NOMO-1 treated with dmso at 0.1 percent for 144 hours (cell line): ENCODE measurements at regions not wholly inside any gene's neighbourhood (a gene's known extent, or its start where the extent isn't known, plus 50 kb on each side); places are given as distances from the start of the nearest gene placed in this dataset.
A peak's percentile ranks its signal among the peaks of the same experiment; 100 is the strongest.
"Not testable (repeated sequence)": the region's sequence is repeated elsewhere in the genome, so short reads cannot be mapped to it uniquely, and the experiment has no call there.

Experiments used
- DNase-seq: peaks from one replicate; lab custom pipeline; 2025; ENCODE audit not compliant: unreplicated experiment; lab: John Stamatoyannopoulos, UW

DNA sequence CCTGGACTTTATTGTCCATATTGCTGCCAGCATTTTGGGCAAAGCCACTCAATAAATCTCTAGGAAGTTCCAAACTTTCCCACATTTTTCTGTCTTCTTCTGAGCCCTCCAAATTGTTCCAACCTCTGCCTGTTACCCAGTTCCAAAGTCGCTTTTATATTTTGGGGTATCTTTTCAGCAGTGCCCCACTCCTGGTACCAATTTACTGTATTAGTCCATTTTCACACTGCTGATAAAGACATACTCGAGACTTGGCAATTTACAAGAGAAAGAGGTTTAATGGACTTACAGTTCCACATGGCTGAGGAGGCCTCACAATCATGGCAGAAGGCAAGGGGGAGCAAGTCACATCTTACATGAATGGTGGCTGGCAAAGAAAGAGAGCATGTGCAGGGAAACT lies 53.4 kb downstream of the AHSP start:
- DNase-seq: not testable (repeated sequence)

DNA sequence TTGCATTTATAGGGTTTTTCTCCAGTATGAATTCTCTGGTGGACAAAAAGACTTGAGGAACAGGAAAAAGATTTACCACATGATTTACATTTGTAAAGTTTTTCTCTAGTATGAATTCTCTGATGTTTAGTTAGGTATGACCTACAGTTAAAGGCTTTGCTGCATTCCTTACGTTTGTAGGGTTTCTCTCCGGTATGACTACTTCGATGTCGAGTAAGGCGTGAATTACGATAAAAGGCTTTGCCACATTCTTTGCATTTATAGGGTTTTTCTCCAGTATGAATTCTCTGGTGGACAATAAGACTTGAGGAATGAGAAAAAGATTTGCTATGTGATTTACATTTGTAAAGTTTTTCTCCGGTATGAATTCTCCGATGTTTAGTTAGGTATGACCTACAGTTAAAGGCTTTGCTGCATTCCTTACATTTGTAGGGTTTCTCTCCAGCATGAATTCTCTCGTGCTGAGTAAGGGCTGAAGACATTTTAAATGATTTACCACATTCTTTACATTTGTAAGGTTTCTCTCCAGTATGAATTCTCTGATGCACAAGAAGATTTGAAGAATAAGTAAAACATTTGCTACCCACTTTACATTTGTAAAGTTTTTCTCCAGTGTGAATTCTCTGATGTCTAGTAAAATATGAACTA lies 74.2 kb downstream of the AHSP start:
- not testable (repeated sequence) for DNase-seq

DNA sequence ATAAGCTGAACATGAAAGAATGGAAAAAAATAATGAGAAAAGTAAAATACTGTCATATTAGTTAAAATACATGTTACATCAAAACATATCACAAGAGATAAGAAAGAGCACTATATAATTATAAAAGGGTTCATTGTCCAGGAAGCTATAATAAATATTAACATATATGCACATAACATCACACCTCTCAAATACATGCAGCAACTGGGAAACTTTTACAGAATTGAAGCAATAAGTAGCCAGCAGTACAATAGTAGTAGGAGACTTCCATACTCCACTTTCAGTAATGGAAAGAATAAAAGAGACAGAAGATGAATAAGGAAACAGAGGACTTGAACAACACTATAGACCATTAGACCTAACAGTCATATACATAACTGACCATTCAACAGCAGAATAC lies 90.4 kb downstream of the AHSP start:
- DNase-seq: no peak

DNA sequence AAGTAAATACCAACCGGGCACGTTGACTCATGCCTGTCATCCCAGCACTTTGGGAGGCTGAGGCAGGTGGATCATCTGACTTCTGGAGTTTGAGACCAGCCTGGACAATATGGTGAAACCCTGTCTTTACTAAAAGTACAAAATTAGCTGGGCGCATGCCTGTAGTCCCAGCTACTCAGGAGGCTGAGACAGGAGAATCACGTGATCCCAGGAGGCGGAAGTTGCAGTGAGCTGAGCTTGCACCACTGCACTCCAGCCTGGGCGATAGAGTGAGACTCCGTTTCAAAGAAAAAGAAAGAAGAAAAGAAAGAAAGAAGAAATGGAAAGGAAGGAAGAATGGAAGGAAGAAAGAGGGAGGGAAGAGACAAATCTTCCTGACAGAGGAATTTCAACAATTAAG lies 108.7 kb downstream of the AHSP start:
- no peak for DNase-seq

DNA sequence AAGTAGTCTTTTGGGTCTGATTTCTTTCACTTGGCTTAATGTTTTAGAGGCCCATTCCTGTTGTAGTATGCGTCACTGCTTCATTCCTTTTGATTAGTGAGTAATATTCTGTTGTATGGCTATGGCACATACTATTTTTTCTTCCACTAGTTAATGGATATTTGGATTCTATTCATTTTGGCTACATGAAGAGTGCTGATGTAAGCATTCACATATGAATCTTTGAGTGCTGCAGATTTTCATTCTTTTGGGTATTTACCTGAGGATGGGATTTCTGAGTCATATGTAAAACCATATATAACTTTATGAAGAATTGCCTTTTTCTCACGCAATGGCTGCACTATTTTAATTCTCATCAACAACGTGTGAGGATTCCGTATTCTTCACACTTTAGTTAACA lies 113.6 kb downstream of the AHSP start:
- DNase-seq: no peak

DNA sequence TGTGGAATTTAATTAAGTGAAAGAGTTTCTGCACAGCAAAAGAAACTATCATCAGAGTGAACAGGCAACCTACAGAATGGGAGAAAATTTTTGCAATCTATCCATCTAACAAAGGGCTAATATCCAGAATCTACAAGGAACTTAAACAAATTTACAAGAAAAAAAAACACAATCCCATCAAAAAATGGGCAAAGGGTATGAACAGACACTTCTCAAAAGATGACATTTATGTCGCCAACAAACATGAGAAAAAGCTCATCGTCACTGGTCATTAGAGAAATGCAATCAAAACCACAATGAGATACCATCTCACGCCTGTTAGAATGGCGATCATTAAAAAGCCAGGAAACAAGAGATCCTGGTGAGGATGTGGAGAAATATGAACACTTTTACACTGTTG lies 128.0 kb downstream of the AHSP start:
- DNase-seq: not testable (repeated sequence)

DNA sequence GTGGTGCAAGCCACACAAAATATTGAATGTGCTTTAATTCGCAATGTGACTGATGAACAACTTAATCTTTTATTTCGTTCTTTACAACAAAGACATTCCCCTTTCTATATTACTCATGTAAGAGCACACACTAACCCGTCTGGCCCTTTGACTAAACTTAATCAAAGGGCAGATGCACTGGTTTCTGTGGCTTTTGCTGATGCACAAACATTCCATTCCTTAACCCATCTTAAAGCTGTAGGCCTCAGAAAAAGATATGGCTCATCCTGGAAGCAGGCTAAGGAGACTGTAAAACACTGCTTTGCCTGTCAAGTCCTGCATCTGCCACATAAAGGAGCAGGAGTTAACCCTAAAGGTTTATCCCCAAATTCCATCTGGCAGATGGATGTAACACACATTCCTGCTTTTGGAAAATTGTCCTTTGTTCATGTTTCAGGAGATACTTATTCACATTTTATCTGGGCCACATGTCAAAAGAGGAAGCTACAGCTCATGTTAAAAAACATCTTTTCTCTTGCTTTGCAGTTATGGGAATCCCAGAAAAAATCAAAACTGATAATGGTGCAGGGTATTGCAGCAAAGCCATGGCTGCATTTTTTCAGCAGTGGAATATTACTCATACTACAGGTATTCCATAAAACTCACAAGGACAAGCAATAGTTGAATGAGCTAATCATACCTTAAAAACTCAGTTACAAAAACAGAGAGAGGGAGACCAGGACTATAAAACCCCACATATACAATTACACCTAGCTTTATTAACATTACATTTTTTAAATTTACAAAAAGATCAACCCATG lies 137.2 kb downstream of the AHSP start:
- DNase-seq: no peak

DNA sequence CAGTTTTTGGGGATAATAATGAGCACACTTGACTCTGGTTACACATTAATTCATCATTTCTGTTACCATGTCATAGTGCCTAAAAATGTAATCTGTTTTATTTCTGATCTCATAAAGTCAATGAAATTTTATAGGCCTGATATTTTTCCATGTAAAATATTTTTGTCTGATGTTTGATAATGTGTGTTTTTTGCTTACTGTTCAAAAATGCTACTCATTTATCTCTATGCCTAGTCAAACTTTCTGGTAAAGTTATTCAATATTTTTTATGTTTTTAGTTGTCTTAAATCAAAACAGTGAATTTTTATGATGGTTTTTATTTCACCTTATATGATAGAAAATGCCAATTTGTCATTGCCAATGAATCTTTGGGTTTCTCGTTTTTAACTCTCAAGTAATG lies 147.0 kb downstream of the AHSP start:
- DNase-seq: no peak

DNA sequence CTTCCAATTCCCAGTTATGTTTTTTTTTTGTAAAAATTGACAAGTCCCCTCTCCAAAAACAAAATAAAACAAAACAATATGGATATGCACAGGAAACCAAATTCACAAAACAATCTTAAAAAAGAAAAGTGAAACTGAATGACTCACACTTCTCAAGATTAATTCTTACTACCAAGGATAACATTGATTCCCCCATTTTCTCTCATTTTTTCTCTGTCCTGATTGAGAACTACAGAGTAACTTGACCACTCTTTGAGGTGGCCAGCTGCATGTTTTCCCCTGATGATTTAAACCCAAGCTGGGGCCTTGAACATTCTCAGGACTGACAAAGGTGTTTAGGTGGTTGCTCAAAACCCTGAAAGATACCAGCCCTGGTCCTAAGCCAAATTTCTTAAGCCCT lies 149.0 kb downstream of the AHSP start:
- no peak for DNase-seq

DNA sequence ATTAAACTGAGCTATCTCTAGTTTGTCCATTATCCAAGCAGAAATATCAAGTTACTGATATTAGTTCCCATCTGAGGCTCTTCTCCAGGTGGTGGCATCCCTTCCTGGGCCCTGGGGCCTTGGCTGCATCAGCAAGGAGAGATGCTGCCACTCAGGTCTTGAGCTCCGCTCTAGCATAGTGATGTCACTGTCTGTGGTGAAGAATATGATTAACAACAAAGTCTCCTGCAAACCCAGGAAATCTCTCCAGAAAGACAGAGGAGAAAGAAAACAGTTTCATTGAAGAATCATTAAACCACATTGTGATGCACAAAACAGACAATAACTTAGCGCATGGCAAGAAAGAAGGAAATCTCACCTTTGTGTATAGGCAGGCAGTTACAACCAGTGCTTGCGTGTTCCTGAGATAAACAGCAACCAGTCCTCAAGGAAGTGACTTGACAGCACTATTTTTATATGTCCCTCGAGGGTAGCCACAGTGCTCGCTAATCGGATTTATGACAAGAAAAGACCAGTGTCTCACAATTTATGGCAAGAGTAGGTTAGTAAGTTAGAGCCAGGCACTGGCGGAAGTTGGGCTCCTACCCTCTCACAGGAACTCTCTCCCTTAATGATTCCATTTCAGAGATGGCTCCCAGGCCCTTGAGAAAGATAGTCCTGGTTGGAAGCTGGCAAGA lies 151.1 kb downstream of the AHSP start:
- DNase-seq: no peak

DNA sequence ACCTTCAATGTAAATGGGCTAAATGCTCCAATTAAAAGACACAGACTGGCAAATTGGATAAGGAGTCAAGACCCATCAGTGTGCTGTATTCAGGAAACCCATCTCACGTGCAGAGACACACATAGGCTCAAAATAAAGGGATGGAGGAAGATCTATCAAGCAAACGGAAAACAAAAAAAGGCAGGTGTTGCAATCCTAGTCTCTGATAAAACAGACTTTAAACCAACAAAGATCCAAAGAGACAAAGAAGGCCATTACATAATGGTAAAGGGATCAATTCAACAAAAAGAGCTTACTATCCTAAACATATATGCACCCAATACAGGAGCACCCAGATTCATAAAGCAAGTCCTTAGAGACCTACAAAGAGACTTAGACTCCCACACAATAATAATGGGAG lies 161.6 kb downstream of the AHSP start:
- DNase-seq: not testable (repeated sequence)

DNA sequence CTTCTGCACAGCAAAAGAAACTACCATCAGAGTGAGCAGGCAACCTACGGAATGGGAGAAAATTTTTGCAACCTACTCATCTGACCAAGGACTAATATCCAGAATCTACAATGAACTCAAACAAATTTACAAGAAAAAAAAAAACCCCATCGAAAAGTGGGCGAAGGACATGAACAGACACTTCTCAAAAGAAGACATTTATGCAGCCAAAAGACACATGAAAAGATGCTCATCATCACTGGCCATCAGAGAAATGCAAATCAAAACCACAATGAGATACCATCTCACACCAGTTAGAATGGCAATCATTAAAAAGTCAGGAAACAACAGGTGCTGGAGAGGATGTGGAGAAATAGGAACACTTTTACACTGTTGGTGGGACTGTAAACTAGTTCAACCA lies 164.6 kb downstream of the AHSP start:
- not testable (repeated sequence) for DNase-seq

DNA sequence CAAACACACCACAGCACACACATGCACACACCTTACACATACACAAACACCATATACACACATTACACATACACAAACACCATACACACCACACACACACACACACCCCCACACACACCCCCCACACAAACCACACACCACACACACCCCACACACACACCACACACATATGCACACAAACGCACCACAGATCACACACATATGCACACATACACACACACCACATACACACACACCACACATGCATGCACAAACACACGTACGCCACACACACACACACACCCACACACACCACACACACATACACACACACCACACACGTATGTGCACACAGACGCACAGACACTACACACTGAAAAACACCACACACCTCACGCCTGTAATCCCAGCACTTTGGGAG lies 166.0 kb downstream of the AHSP start:
- DNase-seq: no peak

DNA sequence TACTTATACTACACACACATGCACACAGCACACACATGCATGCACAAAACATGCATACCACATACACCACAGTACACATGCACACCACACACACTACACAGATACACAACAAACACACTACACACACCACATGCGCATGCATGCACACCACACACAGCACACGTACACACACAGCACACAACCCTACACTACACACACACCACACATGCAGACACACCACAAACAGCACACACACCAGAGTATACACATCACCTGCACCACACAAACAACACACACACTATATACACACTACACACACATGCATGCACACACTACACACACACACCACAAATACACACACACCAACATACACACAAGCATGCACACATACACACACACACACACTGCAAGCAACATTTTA lies 166.8 kb downstream of the AHSP start:
- DNase-seq: no peak

DNA sequence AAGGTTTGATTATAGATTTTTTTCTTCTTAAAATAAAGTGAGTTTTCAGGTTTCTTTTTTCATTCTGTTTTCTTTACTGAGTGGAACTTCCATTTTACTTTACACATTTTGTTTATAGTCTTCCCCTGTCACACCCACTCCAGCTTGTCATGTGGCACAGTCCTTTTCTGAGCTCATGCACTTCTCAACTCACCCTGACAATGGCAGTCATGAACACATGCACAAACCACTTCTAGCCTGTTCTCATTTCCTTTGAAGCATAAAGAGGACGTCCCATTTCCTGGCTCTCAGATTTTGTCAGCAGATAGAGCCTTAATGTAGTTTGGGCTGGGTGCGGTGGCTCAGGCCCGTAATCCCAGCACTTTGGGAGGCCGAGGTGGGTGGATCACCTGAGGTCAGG lies 168.0 kb downstream of the AHSP start:
- peak; percentile 15 for DNase-seq

DNA sequence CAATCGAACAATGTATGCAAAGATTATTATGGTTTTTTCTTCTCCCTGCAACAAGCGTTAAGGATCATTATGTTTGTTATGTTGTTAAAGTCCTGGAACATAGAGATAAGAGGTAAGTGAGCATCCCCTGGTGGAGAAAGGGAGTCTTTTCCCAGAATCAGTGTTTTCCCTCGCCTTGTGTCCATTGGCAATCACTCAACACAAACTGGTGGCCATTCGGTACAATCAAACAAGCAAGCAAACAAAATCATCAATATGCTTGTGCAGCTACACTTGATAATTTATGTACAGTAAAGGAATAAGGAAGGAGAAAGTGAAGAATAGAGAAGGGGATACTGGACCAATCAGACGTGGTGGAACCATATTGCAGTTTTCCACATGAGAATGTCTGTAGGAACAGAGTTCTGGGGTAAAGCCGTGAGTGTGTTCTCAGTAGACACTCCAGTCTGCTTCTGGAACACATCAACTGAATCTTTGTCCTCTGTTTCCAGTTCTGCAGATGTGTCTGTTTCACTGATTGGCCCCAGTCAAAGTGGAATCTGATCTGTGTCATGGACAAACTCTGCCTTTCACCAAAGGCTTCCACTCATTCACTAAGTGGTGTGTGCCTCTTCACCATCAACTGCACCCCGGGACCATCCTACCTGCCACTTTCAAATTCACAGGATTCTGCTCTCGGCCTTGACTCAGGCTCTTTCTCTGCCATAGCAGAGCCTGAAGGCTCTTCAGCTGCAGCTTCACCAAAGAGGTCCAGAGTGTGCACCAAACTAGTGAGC lies 169.5 kb downstream of the AHSP start:
- no peak for DNase-seq

DNA sequence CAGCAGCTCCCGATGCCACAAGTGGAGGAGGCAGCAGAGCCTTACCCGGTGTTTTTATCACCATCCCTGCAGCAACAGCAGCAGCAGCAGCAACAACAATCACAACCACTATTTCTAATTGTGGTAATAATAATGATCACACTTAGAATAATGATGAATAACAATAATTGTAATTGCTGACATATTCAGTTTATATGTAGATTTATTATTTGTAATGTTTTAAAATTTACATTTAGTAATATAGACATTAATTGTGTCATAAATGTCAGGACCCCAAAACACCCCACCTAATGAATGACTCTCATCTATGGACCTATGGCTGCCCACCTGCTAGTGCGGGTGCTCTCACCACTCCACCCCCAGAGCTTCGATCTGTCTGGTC lies 170.0 kb downstream of the AHSP start:
- DNase-seq: no peak

DNA sequence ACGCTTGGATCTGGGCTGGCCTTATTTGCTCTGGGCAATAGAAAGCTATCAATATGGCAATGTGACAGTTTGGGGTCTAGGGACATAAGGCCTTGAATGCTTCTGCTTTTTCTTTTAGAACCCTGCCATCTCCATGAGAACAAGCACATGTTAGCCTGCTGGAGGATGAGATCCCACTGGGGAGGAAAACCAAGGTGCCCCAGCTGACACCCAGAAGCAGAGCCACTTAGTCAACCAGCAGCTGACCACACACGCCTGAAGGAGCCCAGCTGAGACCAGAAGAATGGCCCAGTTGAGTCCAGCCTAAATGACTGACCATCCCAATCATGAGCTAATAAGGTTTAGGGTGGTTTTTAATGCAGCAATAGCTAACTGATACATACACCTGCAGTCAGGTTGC lies 171.2 kb downstream of the AHSP start:
- DNase-seq: no peak

DNA sequence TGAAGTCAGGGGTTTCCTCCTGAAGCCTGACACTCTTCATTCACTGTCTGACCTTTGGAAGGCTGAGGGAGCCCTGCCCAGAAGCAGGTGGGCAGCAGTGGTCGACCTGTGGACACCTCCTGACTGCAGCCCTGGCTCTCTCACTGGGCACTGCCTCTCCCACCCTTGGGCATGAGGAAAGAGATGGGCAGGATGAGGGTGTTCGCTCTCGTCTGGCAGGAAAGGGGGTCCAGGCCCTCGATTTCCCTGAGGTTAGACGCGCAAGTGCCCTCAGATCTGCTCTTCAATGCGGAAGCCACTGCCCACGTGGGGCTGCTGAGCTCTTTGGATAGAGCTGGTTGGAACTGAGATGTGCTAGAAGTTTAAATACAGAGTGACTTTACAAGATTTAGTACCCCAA lies 171.9 kb downstream of the AHSP start:
- no peak for DNase-seq

DNA sequence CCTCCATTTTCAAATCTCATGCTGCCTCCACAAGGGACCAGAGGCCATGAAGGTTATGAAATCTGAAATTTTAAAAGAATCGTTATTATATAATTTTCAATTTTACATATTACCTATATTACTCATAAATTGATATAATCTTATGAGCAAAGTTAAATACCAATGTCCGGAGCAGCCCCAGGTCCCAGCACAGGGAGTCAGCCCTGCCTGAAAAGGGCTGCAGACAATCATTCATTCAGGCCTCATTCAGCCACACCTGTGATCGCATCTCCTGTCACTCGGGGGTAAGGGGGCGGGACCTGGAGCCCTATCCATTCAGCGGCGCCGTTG lies 172.5 kb downstream of the AHSP start:
- no peak for DNase-seq

DNA sequence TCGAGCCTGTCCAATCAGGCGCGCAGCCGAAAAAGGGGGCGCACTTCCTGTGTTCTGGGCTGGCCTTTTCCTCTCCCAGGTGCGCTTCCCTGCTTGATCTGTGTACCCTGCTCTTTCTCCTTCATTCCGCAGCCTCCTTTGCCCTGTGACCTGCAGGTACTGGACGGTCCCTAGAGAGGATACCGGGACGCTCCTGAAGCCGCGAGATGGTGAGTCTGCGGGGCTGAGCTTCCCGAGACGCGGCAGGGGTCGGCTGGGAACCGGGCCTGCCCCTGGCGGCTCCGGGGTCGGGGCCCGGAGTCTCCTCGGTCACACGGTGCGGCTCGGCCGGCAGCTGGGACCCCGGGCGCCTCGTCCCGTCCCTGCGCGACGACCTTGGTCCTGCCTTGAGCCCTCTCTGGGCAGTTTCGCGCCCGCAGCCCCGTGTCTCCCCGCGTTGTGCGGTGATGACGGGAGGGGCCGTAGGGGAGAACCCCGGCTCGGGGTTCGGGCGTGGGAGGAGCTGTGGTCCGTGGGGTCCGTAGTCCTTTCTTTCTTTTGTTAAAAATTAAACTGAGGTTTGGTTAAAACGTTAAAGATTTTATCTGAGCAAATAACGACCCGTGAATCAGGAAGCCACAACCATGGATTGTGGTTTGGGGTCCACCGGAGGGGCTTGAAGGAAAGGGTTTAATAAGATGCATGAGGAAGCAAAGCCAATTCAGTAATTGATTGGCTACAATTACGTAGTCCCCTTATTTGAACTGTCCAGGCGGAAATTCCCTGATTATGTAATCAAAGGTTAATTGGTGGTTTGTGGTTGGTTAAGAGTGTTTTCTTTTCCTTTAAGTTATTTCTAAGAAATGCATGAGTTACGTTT lies 172.8 kb upstream of the ZNF267 start:
- DNase-seq: no peak
